Hematopoietic multipotent progenitor cell treated with erythropoietin and hydrocortisone succinate and interleukin-3 and kit ligand, for 6 days (in vitro differentiated cells): ENCODE measurements at regions not wholly inside any gene's neighbourhood (a gene's known extent, or its start where the extent isn't known, plus 50 kb on each side); places are given as distances from the start of the nearest gene placed in this dataset.

ENCODE experiments used
- DNase-seq: peaks from one replicate; pipeline ENCODE4 v3.0.0-alpha.2; 2015

GRCh38 chr7:142311876-142312275, 54.0 kb upstream of the PRSS58 start:
- no peak for DNase-seq

- DNase-seq, result no peak
Observed at GRCh38 chr7:142308918-142309317, 51.1 kb upstream of the PRSS58 start.

- DNase-seq, result no peak
Observed at GRCh38 chr7:142308326-142308725, 50.5 kb upstream of the PRSS58 start.
